ENCODE measurements at regions not wholly inside any gene's neighbourhood (a gene's known extent, or its start where the extent isn't known, plus 50 kb on each side); places are given as distances from the start of the nearest gene placed in this dataset.

DNA sequence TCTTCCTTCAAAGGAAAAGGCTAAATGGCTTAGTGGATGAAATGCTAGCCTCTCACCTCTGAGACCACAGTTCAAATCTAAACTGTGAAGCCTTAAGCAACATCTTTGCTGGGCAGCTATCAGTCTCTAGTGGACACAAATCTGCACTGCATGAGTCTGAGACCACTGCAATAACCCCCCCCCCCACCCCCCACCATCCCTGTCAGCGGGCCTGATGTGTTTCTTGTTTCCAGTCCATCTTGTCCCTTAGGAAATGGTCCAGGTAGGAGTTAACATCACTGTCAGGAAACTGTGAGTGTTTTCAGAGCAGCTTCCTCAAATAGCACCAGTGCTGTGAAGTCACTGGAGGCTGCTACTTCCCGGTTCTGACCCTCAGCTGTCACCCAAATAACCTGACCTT lies 140.6 kb upstream of the TMCO5A start:
- no peak for FAIRE-seq

- FAIRE-seq = no peak
Measured at GRCh38 chr15:37794947-37795346, 139.5 kb upstream of the TMCO5A start.

GRCh38 chr15:37801529-37801928 lies 132.9 kb upstream of the TMCO5A start:
- no peak for FAIRE-seq

- FAIRE-seq = no peak
Measured at GRCh38 chr15:37806808-37807207, 127.6 kb upstream of the TMCO5A start.

DNA sequence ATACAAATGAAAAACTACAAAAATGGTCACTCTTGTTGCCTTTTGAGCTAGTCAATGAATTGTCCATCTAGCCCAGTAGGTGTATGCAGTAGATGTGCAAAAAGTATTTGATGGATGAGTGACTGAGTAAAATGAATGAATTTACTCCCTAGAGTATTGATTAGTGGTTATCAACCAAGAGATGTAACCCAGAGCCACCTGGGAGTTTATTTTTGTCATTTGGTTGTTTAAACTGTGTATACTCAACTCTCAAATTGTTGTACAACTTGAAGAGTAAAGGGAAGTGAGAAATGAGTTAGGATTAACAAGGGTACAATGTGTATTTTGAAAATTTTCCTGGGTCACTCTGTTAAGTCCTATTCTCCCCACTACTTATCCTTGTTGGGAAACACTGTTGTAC lies 124.1 kb upstream of the TMCO5A start:
- no peak for FAIRE-seq

DNA sequence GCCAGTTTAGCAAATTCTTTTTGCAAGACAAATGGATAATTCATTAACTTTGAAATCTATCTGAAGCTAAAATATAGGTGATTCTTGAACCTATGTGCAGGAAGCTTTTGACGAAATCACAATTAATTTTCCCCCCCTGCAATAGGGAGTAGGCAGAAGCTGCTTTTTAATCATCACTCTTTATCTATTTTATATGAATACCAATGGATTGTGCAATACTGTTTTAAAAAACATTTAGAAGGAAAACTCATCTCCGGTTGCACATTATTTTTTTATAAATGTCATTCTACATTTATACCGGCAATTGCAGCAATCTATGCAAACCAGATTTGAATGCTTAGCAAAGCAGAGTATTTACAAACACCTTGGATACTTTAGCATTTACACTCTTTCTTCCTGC lies 121.1 kb upstream of the TMCO5A start:
- FAIRE-seq = no peak

DNA sequence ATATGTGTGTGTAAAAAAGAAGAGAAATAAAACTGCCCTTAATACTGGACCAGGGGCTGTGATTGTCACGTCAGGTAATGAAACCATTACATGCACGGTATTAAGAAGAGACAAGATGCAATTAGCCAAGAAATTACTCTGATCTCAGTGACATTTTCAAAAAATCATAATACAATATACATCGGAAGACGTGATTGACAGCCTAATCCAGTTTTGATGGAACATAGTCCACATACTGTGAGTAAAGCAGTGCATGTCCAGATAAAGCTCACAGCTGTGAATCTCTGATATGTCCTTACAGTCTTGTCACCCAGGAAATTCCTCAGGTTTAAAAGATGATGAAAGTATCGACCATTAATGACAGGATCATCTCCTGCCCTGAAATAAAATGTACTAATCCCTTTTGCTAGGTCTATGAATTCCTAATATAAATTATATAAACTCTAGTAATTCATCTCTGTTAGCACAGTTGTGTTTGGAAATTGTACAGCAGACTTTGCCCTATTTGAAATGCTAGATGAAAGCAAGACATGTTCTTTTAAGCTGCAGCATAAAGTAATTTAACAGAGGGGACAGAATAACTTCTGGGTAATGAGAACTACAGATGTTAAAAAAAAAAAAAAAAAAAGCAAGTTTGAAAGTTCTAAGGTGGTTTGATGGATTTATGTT lies 119.5 kb upstream of the TMCO5A start:
- FAIRE-seq = no peak

DNA sequence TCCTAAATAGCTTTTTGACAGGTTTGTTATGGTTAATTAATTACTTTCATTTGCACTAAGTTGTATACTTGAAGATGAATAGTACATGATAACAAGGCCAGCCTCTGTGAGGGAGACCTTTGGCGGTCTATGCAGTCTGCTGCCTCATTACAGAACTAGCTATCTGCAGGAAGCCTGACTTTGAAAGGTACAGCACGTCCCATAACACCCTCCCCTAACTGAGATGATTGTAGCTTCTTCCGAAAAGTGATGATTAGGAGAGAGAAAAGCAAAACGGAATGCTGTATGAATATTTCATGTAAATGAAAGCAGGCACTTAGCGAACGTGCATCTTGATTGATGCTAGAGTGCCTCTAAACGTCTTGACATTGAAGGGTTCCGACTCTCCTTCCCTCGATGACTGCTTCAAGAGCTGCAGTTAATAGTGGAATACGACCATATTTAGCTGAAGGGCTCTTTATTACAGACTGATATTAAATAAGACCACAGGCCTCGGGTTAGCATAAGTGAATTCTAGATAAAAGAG lies 116.2 kb upstream of the TMCO5A start:
- FAIRE-seq = no peak

- no peak for FAIRE-seq
Measured at GRCh38 chr15:37819191-37819590, 115.2 kb upstream of the TMCO5A start.

DNA sequence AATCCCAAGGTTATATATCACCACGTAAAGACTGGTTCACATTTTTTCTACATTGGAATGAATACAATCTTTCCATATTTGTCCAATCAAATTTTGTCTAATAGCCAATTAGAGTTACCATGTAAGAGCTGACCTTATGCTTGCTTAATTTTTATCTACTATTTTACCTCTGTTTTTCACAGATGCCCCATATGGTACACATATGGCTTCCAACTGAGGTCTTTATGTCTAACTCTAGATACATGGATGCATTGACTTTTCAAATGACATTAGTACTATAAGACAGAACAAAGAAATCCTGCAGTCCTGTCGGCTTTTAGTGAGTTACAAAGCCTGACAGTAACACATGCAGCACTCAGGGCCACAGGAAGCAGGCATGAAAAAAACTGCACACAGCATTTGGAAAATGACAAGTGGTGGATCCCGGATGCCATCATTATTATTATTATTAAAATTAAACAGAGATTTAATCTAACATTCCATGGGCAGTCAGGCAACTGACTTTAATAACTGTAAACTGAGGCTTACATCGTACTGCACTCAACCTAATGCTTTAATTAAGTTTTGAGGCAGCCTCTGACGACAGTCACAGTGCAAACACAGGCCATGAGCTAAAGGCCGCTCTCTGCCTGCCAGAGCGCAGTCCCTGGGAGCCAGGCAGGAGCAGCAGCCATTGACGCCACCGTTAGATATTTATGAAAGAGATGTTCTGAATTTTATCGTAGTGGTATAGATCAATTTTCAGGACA lies 113.9 kb upstream of the TMCO5A start:
- FAIRE-seq = no peak

GRCh38 chr15:37823601-37824275 lies 110.7 kb upstream of the TMCO5A start:
- FAIRE-seq = no peak

DNA sequence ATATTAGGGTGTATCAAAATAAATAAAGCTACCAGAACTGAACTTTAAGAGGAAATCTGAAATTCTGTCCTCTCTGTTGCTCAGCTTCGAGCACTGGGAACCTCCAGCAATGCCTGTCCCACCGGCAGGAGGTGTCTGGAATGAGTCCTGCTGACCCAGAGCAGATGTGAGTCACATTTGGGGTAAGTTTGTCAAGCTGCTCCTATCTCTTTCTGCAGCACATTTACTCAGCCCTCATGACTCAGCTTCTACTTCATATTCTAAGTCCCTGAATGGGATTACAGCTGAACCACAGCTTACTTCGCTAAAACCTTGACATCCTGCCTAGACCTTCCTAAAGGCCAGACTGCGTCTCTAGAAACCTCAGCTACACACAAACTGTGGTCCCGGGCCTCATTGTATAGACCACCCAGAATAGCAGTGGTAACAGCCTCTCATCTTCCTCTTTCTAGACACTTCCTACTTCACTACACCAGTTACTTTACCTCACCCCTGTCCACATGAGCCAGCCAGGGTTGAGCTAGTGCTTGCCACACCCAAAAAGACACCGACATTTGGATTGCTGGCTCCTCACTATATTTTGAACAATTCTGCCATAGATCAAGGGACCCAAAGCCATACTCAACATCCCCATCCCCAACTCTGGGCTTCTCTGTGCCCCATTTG lies 109.6 kb upstream of the TMCO5A start:
- no peak for FAIRE-seq

GRCh38 chr15:37837276-37837675 lies 97.2 kb upstream of the TMCO5A start:
- FAIRE-seq = no peak

DNA sequence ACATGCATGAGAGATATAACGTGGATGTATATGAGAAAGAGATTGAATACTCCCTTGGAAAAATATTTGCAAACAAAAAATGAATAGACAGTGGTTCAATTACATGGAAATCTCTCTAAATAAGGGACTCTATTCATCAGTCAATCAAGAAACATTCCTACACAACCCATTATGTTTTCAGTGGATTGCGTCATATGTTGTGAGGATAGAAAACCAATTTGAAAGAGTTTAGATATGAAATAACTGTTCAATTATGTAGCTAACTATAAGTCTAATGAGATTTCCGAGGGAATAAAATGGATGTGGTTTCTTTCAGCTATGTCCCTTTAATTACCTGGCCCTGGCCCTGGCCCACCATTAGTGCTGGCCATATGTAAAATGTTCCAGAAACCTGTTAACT lies 86.7 kb upstream of the TMCO5A start:
- no peak for FAIRE-seq

DNA sequence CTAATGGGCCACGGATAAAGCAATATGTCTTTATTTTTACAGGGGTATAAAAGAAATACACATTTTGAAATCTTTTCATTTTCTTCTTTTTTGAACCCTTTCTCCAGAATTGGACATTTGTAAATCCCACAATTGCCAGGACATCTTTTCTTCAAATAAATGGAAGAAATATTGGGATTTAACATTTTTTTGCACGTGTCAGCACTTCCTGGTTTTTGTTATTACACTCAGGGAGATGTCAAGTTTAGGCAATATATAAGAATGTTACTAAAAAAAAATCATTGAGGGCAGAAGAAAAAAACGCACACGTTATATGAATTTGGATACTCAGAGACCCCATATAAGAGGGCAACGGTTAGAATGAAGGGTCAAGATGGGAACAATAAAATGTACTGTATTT lies 78.3 kb upstream of the TMCO5A start:
- FAIRE-seq = no peak

- no peak for FAIRE-seq
Measured at GRCh38 chr15:37860896-37861295, 73.5 kb upstream of the TMCO5A start.

DNA sequence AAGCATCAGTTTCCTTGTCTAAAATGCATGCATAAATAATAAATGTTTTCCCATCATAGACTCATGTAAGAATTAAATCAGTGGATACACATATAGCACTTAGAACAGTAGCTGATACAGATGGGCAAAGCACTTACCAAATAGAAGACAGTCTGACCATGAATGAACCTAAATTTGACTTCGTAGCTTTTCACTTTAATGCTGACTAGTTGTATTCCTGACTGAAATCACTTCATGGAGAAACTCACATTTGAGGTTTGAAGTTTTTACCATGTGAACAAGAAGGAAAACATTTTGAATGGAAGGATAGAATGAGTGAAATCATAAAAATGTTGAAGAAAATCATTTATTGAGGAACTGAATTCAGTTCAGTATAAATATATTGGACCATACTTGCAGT lies 68.8 kb upstream of the TMCO5A start:
- no peak for FAIRE-seq

DNA sequence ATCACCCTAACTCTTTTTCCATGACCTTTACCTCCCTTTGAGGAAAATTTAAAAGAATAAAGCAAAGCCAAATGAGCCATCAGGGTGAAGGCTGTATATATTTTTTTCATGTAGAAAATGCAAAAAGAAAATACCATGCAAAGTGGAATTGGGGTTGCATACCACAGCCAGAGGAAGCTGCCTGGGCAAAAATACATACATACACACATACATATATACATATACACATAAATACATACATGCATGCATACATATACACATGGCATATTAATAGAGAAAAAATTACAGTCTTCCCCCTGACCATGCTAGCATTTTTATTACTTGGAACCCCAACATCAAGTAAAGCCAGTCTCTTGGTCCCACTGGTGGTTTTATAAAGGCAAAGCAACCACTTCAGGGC lies 63.7 kb upstream of the TMCO5A start:
- no peak for FAIRE-seq

DNA sequence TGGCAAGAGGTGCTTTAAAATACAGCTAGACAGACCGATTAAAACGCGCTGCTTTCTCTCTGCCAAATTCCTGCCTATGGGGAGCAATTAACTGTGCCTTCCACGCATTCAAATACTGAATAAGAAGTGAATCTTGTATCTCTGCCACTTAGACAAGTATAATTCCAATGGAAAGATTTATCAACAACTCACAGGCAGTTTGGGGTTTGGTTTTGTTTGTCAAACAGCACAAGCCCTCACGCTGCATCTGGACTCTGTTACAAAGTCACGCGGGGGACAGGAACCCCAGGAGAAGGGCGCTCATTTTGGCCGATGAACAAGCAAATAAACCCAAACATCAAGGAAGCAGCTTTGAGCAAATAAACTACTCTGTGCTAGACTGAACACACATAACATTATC lies 61.8 kb upstream of the TMCO5A start:
- FAIRE-seq = no peak

DNA sequence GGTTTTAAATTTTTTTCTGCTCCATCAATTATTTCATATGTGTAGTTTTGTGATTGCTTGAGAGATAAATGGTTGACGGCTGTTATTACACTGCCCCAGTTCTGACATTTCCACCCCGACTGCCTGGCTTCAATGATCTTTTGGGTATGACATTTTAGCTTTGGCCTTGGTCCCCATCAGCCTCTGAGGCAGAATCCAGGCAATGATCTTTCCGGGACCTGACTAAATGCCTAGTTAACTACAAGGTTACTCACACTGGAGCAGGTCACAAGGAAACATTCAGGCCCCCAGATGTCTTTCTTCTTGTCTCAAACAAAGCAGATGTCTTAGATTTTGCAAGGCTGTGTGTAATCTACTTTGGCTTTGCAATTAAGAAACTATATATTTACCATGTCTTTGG lies 61.1 kb upstream of the TMCO5A start:
- FAIRE-seq = no peak

GRCh38 chr15:37876900-37877299 lies 57.5 kb upstream of the TMCO5A start:
- FAIRE-seq = no peak

DNA sequence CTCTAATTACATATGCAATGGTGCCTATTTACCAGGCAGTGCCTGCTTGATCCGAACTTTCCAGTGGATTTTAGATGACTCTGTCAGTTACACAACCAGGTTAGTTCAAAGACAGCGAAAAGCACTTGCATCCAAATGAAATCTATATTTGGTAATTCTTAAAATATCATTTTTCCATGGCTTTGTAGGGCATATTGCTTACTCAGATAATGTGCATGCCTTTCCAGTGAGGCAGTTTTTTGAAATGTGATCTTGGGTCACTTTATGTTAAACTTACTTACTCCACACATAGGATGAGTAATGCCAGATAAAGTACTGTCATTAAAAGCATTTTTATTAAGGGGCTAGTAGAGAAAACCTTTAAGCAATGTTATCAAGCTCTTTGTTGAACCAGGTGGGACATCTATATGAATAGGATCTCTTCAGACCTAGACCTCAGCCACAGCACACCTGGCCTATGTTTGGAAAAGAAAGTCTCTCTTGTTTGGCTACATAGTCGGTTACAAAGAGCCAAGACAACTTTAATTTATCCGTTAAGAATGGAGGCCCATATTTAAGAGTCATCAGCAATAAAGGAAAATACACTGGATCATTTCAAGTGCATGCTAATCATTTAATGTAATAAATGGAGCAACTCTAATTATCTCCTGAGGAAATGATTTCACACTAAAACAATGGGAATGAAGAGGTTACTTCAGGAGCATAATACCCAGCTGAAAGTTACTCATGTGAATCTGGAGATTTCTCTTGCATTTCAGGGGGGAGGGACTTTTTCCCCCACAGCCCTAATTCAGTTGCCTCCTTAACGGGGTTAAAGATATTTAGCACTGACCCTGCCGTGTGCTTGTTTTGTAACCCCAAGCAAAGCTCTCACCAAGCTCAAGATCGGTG lies 56.3 kb upstream of the TMCO5A start:
- FAIRE-seq = no peak

All from colon (tissue), 2 donors.